Body of pancreas (tissue), 4 donors: ENCODE measurements at regions not wholly inside any gene's neighbourhood (a gene's known extent, or its start where the extent isn't known, plus 50 kb on each side); places are given as distances from the start of the nearest gene placed in this dataset.

ENCODE experiments used
- POLR2A ChIP-seq, 3 donors: fragments of 450-650 bp; IDR thresholded peaks; one replicate each; pipeline ENCODE4 v1.6.1; 2016; ENCODE audit warnings: antibody characterized with exemption in 3 of 3, mild to moderate bottlenecking in 2 of 3
- TF ChIP-seq, protein P1 (sequence below), 7 experiments: fragments of 450-650 bp in 4 of 7; fragments of 200-600 bp in 3 of 7; sonication (generic) in 3 of 7; IDR thresholded peaks; one replicate each; pipeline ENCODE4 v1.5.1; 2016 to 2019; ENCODE audit warnings: antibody characterized with exemption in 7 of 7

- TF ChIP-seq, protein P1, sequence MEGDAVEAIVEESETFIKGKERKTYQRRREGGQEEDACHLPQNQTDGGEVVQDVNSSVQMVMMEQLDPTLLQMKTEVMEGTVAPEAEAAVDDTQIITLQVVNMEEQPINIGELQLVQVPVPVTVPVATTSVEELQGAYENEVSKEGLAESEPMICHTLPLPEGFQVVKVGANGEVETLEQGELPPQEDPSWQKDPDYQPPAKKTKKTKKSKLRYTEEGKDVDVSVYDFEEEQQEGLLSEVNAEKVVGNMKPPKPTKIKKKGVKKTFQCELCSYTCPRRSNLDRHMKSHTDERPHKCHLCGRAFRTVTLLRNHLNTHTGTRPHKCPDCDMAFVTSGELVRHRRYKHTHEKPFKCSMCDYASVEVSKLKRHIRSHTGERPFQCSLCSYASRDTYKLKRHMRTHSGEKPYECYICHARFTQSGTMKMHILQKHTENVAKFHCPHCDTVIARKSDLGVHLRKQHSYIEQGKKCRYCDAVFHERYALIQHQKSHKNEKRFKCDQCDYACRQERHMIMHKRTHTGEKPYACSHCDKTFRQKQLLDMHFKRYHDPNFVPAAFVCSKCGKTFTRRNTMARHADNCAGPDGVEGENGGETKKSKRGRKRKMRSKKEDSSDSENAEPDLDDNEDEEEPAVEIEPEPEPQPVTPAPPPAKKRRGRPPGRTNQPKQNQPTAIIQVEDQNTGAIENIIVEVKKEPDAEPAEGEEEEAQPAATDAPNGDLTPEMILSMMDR (IDR thresholded peaks at IDR 0.05): no peak
- TF ChIP-seq POLR2A (IDR thresholded peaks at IDR 0.05): no peak
Observed at GRCh38 chr2:179331061-179331460, 66.4 kb upstream of the SESTD1 start.
